GM18526 (cell line): ENCODE measurements at regions not wholly inside any gene's neighbourhood (a gene's known extent, or its start where the extent isn't known, plus 50 kb on each side); places are given as distances from the start of the nearest gene placed in this dataset.

ENCODE experiments used
- POLR2A ChIP-seq: IDR thresholded peaks from 3 replicates; pipeline ENCODE4 v1.6.1; 2011; ENCODE audit not compliant: insufficient read length; ENCODE audit errors: extremely low read depth

GRCh38 chr15:62528505-62528904 lies 363.4 kb upstream of the C2CD4B start:
- TF ChIP-seq POLR2A, result no peak

GRCh38 chr15:62532367-62532766 lies 367.3 kb upstream of the C2CD4B start:
- TF ChIP-seq POLR2A, result no peak

GRCh38 chr15:62533687-62534086 lies 368.6 kb upstream of the C2CD4B start:
- no peak for TF ChIP-seq POLR2A

- no peak for TF ChIP-seq POLR2A
These were observed 369.9 kb upstream of the C2CD4B start for GRCh38 chr15:62534996-62535395.

- no peak for TF ChIP-seq POLR2A
These were observed 374.2 kb upstream of the C2CD4B start for GRCh38 chr15:62539236-62539635.

- TF ChIP-seq POLR2A, result no peak
These were observed 376.2 kb upstream of the C2CD4B start for GRCh38 chr15:62541250-62541649.

- TF ChIP-seq POLR2A, result no peak
These were observed 376.8 kb upstream of the C2CD4B start for GRCh38 chr15:62541846-62542245.

- no peak for TF ChIP-seq POLR2A
These were observed 379.4 kb upstream of the C2CD4B start for GRCh38 chr15:62544446-62544845.

GRCh38 chr15:62545467-62546227 lies 380.6 kb upstream of the C2CD4B start:
- TF ChIP-seq POLR2A, result no peak

GRCh38 chr15:62546628-62547027 lies 381.5 kb upstream of the C2CD4B start:
- no peak for TF ChIP-seq POLR2A

- no peak for TF ChIP-seq POLR2A
These were observed 382.5 kb upstream of the C2CD4B start for GRCh38 chr15:62547584-62547983.

GRCh38 chr15:62549345-62549970 lies 384.4 kb upstream of the C2CD4B start:
- no peak for TF ChIP-seq POLR2A

GRCh38 chr15:62550106-62550505 lies 385.0 kb upstream of the C2CD4B start:
- no peak for TF ChIP-seq POLR2A

- no peak for TF ChIP-seq POLR2A
These were observed 387.4 kb upstream of the C2CD4B start for GRCh38 chr15:62552444-62552843.

- no peak for TF ChIP-seq POLR2A
These were observed 389.0 kb upstream of the C2CD4B start for GRCh38 chr15:62553911-62554563.
